HK-2 (cell line): ENCODE measurements at regions not wholly inside any gene's neighbourhood (a gene's known extent, or its start where the extent isn't known, plus 50 kb on each side); places are given as distances from the start of the nearest gene placed in this dataset.
"Not testable (repeated sequence)": the region's sequence is repeated elsewhere in the genome, so short reads cannot be mapped to it uniquely, and the experiment has no call there.

ENCODE experiments used
- DNase-seq: peaks from one replicate; pipeline ENCODE4 v3.0.0-alpha.2; 2018; ENCODE audit not compliant: unreplicated experiment

DNA sequence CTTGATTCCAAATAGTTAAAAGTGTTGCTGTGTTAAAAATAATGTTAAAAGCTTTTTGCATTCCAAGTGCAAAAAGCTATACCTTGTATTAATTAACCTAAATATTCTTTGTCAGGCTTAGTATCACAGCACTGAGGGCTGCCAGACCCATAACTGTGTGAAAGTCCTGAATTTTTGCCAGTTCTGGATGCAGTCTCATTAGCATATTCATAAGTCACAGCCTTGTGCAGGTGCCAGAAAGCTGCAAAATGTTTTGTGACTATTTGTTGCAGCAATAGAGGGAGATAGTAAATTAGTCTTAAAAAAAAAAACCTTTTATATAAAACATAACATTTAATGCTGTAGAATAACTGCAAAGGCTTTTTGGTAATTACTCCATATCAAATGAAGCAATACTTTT lies 56.6 kb downstream of the SLITRK1 start:
- DNase-seq: no peak

- DNase-seq: no peak
Observed at GRCh38 chr13:83824560-83824959, 57.7 kb downstream of the SLITRK1 start.

GRCh38 chr13:83824120-83824519 lies 58.2 kb downstream of the SLITRK1 start:
- no peak for DNase-seq

DNA sequence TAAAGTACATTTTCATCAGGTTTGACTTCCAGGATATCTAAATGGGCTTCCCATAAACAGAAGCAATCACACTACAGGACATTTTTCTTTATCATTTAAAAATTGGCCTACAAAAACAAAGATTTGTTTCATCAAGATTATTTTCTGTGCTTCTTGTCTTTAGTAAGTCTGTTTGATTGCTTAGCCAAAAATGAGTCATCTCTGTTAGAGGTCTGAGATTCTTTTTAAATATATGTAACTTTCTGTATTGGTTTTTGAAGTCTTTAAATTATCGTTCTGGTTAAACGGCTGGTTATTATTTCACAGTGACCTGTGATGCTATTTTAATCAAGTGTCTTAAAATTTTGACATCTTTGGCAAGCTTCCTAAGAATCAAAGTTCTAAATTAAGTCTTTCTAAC lies 62.7 kb downstream of the SLITRK1 start:
- DNase-seq: no peak

DNA sequence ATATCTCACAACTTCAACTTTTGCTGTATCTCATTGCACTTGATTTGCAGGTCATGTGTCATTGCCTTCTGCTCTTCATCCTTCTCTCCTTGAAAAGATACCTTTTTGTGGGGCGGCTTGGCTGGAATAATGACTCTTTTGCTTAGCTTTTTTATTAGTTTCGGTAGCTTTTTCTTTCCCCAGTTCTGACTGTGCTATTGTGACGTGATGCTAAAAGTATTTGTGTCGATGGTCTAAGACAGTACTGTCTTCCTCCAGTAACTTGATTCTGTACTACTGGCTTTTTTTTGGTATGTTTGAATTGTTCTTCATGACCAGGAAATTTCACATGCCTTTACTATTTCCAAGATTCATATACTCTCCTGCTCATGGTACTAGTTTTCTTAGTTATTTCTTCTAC lies 63.1 kb downstream of the SLITRK1 start:
- DNase-seq: no peak

GRCh38 chr13:83816081-83816480 lies 66.2 kb downstream of the SLITRK1 start:
- DNase-seq: no peak

DNA sequence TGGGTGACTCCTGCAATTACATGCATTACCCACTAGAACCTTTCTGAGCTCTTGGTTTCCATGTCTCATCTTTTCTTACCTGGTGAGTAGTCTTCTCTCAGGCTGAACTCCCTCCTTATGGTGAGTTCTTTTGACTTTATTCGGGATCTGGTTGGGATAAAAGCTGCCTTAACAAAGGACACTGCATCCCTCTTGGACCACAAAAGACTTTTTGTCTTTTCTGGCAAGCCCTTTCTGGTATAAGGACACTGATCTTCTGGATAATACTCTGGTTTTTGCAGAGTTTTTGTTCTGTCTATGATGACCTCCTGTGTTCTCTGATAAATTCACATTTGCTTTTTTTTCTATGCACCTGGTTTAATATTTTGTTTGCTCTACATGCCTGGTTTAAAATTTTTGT lies 66.7 kb downstream of the SLITRK1 start:
- DNase-seq: no peak

GRCh38 chr13:83810136-83810535 lies 72.1 kb downstream of the SLITRK1 start:
- DNase-seq: no peak

- DNase-seq: no peak
Observed at GRCh38 chr13:83804356-83804962, 77.8 kb downstream of the SLITRK1 start.

DNA sequence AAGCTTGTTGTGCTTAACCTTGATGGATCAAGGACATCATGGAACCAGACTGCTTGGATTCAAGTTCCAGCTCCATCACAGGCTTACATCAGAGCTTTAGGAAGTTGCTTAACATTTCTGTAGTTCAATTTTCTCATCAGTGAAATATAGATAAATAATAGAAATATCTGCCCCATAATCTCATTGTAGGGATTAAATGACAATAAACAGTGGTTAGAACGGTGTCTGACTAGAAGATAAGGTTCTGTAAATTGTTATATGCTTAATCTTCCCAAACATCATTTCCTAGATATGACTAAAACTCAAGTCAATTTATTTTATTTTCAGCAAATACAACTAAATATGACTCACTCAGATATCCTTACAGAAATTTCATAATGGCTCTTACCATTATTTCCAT lies 83.5 kb downstream of the SLITRK1 start:
- DNase-seq: no peak

- DNase-seq: no peak
Observed at GRCh38 chr13:83796364-83796763, 85.9 kb downstream of the SLITRK1 start.

DNA sequence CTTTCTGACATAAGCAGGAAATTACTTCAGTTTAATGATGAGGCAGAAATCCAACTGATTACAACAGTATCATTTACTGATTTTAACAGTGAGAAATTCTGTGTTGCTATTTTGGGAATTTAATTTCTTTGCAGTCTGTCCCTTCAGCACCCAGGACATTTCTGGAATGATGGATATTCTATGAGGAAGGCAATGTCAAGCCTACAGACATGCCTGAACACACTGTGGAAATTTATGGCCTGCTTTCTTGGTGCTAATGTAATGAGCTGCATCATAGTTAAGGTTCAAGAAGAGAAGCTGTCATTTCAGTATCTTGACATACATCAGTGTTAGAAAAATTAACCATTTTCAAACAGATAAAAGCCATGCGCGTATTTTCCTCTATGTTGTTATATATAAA lies 87.7 kb downstream of the SLITRK1 start:
- DNase-seq: no peak

GRCh38 chr13:83780227-83780626 lies 102.0 kb downstream of the SLITRK1 start:
- DNase-seq: no peak

DNA sequence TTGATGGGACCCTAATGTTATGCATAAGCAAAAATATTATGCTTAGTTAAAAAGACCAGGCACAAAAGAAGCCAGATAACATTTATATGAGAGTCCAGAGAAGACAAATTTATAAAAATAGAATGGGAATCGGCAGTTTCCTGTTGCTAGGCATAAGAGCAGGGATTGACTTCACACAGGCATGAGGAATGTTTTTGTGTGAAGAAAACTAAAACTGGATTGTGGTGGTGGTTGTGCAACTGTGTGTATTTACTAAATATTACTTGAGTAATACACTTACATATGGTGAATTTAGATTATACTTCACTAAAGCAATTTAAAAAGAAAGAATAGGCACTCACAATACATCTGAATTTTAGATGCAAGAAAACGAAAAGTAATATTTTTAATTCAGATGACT lies 108.3 kb downstream of the SLITRK1 start:
- DNase-seq: no peak

GRCh38 chr13:83765796-83766195 lies 116.5 kb downstream of the SLITRK1 start:
- no peak for DNase-seq

DNA sequence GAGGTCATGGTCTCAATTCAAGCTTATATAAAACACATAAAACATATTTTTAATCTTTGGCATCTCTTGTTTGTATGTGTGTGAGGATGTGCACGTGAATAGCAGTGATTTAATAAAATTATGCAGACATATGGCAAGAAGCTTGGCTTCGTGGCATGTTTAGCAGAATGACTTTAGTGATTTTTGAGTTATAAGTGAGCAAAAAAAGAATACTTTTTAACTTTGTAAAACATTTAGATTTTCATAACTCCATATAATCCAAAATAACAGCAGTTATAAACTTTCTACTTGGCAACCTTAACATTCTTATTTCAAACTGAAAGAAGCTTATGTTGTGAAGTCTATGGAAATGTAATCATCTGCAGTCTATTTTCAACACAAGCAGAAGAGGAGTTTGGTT lies 120.6 kb downstream of the SLITRK1 start:
- no peak for DNase-seq

DNA sequence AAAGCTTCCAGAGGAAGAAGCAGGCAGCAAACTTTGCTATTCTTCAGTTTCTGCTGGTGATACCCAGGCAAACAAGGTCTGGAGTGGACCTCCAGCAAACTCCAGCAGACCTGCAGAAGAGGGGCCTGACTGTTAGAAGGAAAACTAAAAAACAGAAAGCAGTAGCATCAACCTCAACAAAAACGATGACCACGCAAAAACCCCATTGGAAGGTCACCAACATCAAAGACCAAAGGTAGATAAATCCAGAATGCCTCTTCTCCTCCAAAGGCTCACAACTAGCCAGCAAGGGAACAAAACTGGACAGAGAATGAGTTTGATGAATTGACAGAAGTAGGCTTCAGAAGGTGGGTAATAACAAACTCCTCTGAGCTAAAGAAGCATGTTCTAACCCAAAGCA lies 127.1 kb downstream of the SLITRK1 start:
- DNase-seq: not testable (repeated sequence)

DNA sequence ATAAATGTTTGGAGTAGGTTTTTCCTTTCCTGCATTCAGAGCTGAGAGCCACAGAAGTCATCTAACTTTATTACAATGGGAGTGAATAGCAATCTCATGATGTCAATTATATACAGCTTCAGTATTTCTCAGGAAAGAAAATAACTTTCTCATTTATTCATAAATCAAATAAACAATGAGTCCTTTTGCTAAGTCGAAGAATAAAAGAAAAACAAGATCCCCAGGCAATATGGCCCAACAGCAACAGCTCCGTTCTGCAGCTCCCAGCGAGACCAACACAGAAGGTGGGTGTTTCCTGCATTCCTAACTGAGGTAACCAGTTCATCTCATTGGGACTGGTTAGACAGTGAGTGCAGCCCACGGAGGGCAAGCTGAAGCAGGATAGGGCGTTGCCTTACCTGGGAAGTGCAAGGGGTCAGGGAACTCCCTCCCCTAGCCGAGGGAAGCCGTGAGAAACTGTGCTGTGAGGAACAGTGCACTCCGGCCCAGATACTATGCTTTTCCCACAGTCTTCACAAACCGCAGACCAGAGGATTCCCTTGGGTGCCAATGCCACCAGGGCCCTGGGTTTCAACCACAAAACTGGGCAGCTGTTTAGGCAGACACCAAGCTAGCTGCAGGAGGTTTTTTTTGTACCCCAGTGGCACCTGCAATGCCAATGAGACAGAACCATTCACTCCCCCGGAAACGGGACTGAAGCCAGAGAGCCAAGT lies 128.2 kb downstream of the SLITRK1 start:
- no peak for DNase-seq

GRCh38 chr13:83752141-83752540 lies 130.1 kb downstream of the SLITRK1 start:
- no peak for DNase-seq

DNA sequence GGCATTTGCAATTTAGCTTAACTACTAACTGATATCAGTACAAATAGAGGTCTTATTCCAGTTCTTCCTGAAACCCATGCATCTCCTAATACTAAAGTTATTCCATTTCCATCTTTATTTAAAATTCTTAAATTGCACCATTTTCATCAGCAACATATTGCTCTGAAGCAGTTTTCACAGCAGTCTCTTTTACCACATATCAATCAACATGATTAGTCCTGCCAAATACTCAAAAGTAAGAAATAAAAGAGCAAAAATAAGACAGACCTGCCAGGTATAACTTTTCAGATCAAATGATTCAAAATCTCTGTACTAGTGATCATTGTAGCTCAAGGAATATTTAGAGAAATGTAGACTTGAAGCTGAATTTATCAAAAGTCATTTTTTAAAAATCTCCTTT lies 141.7 kb downstream of the SLITRK1 start:
- no peak for DNase-seq

DNA sequence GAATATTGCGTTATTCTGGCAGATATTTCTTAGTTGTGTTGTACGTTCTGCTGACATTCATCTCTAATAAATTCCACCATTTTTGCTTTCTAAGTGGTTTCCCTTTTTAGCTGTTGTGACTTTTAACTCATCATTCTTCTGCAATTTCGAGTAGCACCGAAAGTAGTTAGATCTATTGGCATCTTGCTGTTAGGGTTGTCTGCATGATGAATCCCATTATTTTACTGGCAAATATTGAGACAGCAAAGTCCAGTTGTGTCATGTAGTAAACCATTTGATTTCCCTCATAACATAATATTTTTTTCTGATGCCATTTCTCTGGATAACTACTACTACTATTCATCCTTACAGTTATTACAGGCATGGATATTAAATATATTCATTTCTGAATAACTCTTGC lies 143.9 kb downstream of the SLITRK1 start:
- no peak for DNase-seq

GRCh38 chr13:83733293-83733692 lies 149.0 kb downstream of the SLITRK1 start:
- no peak for DNase-seq

DNA sequence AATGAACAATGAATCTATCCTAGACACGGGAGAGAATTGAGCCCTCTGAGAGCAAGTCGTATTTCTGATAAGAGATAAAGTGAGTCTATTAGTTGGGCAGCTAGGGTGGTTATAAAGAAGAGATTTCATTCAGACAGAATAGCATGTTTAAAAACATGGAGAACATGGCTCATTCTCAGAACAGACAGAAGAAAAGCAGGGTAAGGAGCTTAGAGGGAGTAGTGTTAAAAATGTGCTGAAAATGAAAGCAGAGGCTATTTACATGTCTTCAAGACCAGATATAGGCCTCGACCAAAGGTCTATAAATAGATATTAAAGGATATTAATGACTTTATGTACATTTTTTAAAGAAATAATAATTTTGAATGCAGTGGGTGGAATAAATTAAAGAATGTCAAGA lies 149.5 kb downstream of the SLITRK1 start:
- DNase-seq: no peak

DNA sequence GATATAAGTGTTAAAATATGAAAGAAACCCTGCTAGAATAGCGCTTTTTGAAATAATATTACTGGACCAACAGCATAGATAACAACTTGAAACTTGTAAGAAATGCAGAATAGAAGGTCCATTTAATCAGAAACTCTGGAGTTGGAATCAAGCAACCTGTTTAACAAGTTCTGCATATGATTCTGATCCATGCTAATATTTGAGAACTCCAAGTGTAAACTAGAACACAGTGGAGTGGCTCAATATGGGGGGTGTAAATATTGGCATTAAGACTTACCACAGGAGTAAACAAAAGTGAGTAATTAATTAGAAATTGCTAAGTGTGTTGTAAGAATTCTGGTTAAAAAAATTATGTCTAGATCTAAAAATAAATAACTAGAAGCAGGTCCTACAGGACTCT lies 151.2 kb downstream of the SLITRK1 start:
- no peak for DNase-seq
